IMR-90 (cell line): ENCODE measurements at regions not wholly inside any gene's neighbourhood (a gene's known extent, or its start where the extent isn't known, plus 50 kb on each side); places are given as distances from the start of the nearest gene placed in this dataset.
A peak's percentile ranks its signal among the peaks of the same experiment; 100 is the strongest.

ENCODE experiments used
- ATAC-seq: fragments of 200-7000 bp; cut with Tn5 transposase; 2 replicates; pipeline ENCODE4 v1.9.1; 2020; ENCODE audit warnings: low read depth, mild to moderate bottlenecking, moderate library complexity
- BruUV-seq: library from RNA; stranded (reverse); fragments of 400-500 nt; replicated peaks from 2 replicates; lab custom pipeline; 2021; lab: Mats Ljungman, UMichigan
- CTCF ChIA-PET: fragments of 300-600 bp; formaldehyde crosslinking; extraction: SDS; loops from one replicate; lab custom pipeline; 2021; ENCODE audit warnings: antibody characterized with exemption; lab: Yijun Ruan, JAX
- POLR2A ChIA-PET: fragments of 300-600 bp; sonication (Branson Sonifier 250); formaldehyde crosslinking; loops from one replicate; lab custom pipeline; 2022; ENCODE audit warnings: antibody characterized with exemption; ENCODE audit not compliant: unreplicated experiment; lab: Charles Lee
- DNase-seq: peaks from one replicate; pipeline ENCODE4 v3.0.0; 2013
- H2AFZ ChIP-seq: replicated peaks from 2 replicates; pipeline ENCODE3; 2013; ENCODE audit warnings: low read length, mild to moderate bottlenecking; ENCODE audit not compliant: poor library complexity
- H2AK5ac ChIP-seq: 2 replicates; pipeline ENCODE4 v1.6.1; 2013; ENCODE audit warnings: low read depth, low read length, inconsistent platforms
- H2AK9ac ChIP-seq: replicated peaks from 2 replicates; pipeline ENCODE3; 2013; ENCODE audit warnings: mild to moderate bottlenecking, low read depth, low read length, moderate library complexity; ENCODE audit not compliant: poor library complexity
- H2BK120ac ChIP-seq: 2 replicates; pipeline ENCODE4 v1.6.1; 2013; ENCODE audit warnings: low read depth, low read length, inconsistent platforms
- H2BK15ac ChIP-seq: 3 replicates; pipeline ENCODE4 v1.6.1; 2013; ENCODE audit warnings: low read depth, low read length, inconsistent platforms
- H2BK20ac ChIP-seq: 2 replicates; pipeline ENCODE4 v1.6.1; 2013; ENCODE audit warnings: low read depth, mild to moderate bottlenecking, inconsistent platforms, low read length, moderate library complexity
- H2BK5ac ChIP-seq: 2 replicates; pipeline ENCODE4 v1.6.1; 2013; ENCODE audit warnings: mild to moderate bottlenecking, low read depth, low read length, inconsistent platforms; ENCODE audit not compliant: poor library complexity, severe bottlenecking
- H3K14ac ChIP-seq: replicated peaks from 2 replicates; pipeline ENCODE4 v1.6.1; 2013; ENCODE audit warnings: low read depth, low read length, inconsistent platforms
- H3K18ac ChIP-seq: 2 replicates; pipeline ENCODE4 v1.6.1; 2013; ENCODE audit warnings: low read depth, low read length, control low read depth
- H3K23ac ChIP-seq: 2 replicates; pipeline ENCODE4 v1.6.1; 2013; ENCODE audit warnings: low read depth, low read length, inconsistent platforms
- H3K27ac ChIP-seq: 2 replicates; pipeline ENCODE4 v1.5.1; 2013; ENCODE audit warnings: mild to moderate bottlenecking, control low read depth, low read length; ENCODE audit not compliant: insufficient read depth
- H3K27me3 ChIP-seq: 2 replicates; pipeline ENCODE4 v1.6.1; 2013; ENCODE audit warnings: low read length; ENCODE audit not compliant: control insufficient read depth, insufficient read depth
- H3K36me3 ChIP-seq: 2 replicates; pipeline ENCODE4 v1.6.1; 2013; ENCODE audit warnings: low read length, mixed read lengths; ENCODE audit not compliant: control insufficient read depth, insufficient read depth
- H3K4ac ChIP-seq: 2 replicates; pipeline ENCODE4 v1.6.1; 2013; ENCODE audit warnings: low read depth, low read length, inconsistent platforms
- H3K4me1 ChIP-seq: 2 replicates; pipeline ENCODE4 v1.6.1; 2013; ENCODE audit warnings: low read length, mixed read lengths; ENCODE audit not compliant: control insufficient read depth, insufficient read depth
- H3K4me2 ChIP-seq: 2 replicates; pipeline ENCODE4 v1.6.1; 2013; ENCODE audit warnings: low read depth, mild to moderate bottlenecking, control low read depth, low read length, moderate library complexity
- H3K4me3 ChIP-seq: 2 replicates; pipeline ENCODE4 v1.5.1; 2013; ENCODE audit warnings: low read depth, mild to moderate bottlenecking, control low read depth, low read length, moderate library complexity; ENCODE audit not compliant: insufficient read depth
- H3K56ac ChIP-seq: 2 replicates; pipeline ENCODE4 v1.6.1; 2013; ENCODE audit warnings: low read length, inconsistent platforms; ENCODE audit not compliant: insufficient read depth; ENCODE audit errors: extremely low read depth
- H3K79me1 ChIP-seq, 2 experiments: 2 replicates each; pipeline ENCODE4 v1.6.1; 2013; ENCODE audit warnings: low read length in 2 of 2, inconsistent platforms in 1 of 2, low read depth in 1 of 2
- H3K9ac ChIP-seq: 2 replicates; pipeline ENCODE4 v1.6.1; 2013; ENCODE audit warnings: low read depth, low read length, control low read depth
- H3K9me1 ChIP-seq: 2 replicates; pipeline ENCODE4 v1.6.1; 2013; ENCODE audit warnings: low read length, inconsistent platforms; ENCODE audit not compliant: insufficient read depth
- H3K9me3 ChIP-seq: 2 replicates; pipeline ENCODE4 v1.6.1; 2013; ENCODE audit warnings: low read length; ENCODE audit not compliant: control insufficient read depth, insufficient read depth
- H4K20me1 ChIP-seq: 2 replicates; pipeline ENCODE4 v1.6.1; 2013; ENCODE audit warnings: low read length, inconsistent platforms; ENCODE audit not compliant: insufficient read depth
- H4K5ac ChIP-seq: 2 replicates; pipeline ENCODE4 v1.6.1; 2013; ENCODE audit warnings: mild to moderate bottlenecking, low read depth, low read length, control low read depth
- H4K8ac ChIP-seq, 2 experiments: 2 replicates each; pipeline ENCODE4 v1.6.1; 2013; ENCODE audit warnings: low read depth in 2 of 2, low read length in 2 of 2, control low read depth in 1 of 2, inconsistent platforms in 1 of 2
- H4K91ac ChIP-seq: 2 replicates; pipeline ENCODE4 v1.6.1; 2013; ENCODE audit warnings: low read depth, low read length, inconsistent platforms; ENCODE audit not compliant: insufficient read depth
- RAD21 ChIP-seq: IDR thresholded peaks from 2 replicates; pipeline ENCODE4 v1.6.1; 2012; ENCODE audit warnings: low read length, improper control_type of control experiment
- WGBS, 2 experiments: methylation state at CpG; one replicate each; pipeline versions ENCODE4 v1.1.5 to v1.1.7; 2013; ENCODE audit warnings: missing lambda C conversion rate in 2 of 2; ENCODE audit not compliant: insufficient read length in 1 of 2; ENCODE audit errors: extremely low coverage in 2 of 2; 5-methylcytosine and 5-hydroxymethylcytosine counted together
- dilution Hi-C: fragments of 300-500 bp; cut with HindIII; formaldehyde crosslinking; loops from one replicate; pipeline ENCODE4 v1.14.3; 2018; ENCODE audit warnings: low sequenced_read_pairs; ENCODE audit not compliant: unreplicated experiment
- in situ Hi-C: fragments of 300-500 bp; cut with MboI; formaldehyde crosslinking; loops from 3 replicates; pipeline ENCODE4 v1.14.3; 2019; ENCODE audit warnings: low sequenced_read_pairs, inconsistent platforms, mixed read lengths
- intact Hi-C: fragments of 100-400 bp; cut with micrococcal nuclease; formaldehyde crosslinking; loops from 2 replicates; pipeline ENCODE4 v1.10.0; 2022
- TF ChIP-seq, protein P1 (sequence below): conservative IDR thresholded peaks from 2 replicates; pipeline ENCODE4 v1.5.1; 2012; ENCODE audit warnings: mild to moderate bottlenecking, low read depth, low read length, improper control_type of control experiment

DNA sequence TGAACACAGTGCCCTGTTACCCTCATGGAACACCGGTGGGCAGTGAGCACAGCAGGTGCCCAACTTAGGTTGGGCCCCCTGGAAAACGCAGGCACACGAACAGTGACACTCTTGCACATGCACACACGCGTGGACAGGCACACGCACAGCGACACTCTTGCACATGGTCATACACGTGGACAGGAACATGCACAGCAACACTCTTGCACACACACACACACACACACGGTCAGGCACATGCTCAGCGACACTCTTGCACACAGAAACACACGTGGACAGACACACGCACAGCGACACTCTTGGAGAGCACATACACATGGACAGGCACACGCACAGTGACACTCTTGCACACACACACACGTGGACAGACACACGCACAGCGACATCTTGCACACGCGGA is 559.4 kb upstream of the ADAMTS16 start:
- 78% methylated on average over 18 of the region's 19 CpGs; no CpG with 5 or more reads in 1 of the 2 experiments for WGBS, 2 experiments
- no peaks in the 10 kb centered on the region for H3K27me3 ChIP-seq

More for the DNA sequence above, 559.4 kb upstream of the ADAMTS16 start:
- Histone ChIP-seq H3K27ac (no peak overlapping the region), H4K91ac (no peak overlapping the region), H2BK120ac (no peak overlapping the region), H4K20me1 (no peaks in the 10 kb centered on the region), H2AK5ac (no peak overlapping the region), H3K36me3 (no peaks in the 10 kb centered on the region), H2AK9ac (no peak overlapping the region), H3K4ac (no peak overlapping the region), H4K5ac (no peak overlapping the region), H3K79me1 (no peaks in the 10 kb centered on the region), H3K56ac (no peak overlapping the region), H3K9me3 (peaks cover 26% of the 10 kb centered on the region), H3K4me3 (no peak overlapping the region), H2BK5ac (no peak overlapping the region), H4K8ac (no peak overlapping the region), H3K4me1 (no peaks in the 10 kb centered on the region), H3K18ac (no peak overlapping the region), H2BK20ac (no peak overlapping the region), H3K4me2 (no peak overlapping the region), H3K9me1 (no peaks in the 10 kb centered on the region), H3K23ac (no peak overlapping the region), H2AFZ (peak overlapping the region; percentile 43), H2BK15ac (no peak overlapping the region), H3K9ac (no peak overlapping the region), H3K14ac (no peak overlapping the region)
- in situ Hi-C loops (no loop called here), dilution Hi-C loops (no loop called here), intact Hi-C loops (no loop called here)
- ATAC-seq (no peak), DNase-seq (no peak)
- ChIA-PET POLR2A (no interaction called here), CTCF (no interaction called here)
- BruUV-seq, result no TSS peak
- TF ChIP-seq, protein P1, sequence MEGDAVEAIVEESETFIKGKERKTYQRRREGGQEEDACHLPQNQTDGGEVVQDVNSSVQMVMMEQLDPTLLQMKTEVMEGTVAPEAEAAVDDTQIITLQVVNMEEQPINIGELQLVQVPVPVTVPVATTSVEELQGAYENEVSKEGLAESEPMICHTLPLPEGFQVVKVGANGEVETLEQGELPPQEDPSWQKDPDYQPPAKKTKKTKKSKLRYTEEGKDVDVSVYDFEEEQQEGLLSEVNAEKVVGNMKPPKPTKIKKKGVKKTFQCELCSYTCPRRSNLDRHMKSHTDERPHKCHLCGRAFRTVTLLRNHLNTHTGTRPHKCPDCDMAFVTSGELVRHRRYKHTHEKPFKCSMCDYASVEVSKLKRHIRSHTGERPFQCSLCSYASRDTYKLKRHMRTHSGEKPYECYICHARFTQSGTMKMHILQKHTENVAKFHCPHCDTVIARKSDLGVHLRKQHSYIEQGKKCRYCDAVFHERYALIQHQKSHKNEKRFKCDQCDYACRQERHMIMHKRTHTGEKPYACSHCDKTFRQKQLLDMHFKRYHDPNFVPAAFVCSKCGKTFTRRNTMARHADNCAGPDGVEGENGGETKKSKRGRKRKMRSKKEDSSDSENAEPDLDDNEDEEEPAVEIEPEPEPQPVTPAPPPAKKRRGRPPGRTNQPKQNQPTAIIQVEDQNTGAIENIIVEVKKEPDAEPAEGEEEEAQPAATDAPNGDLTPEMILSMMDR, result no peak
- TF ChIP-seq RAD21, result no peak
